ENCODE measurements at regions not wholly inside any gene's neighbourhood (a gene's known extent, or its start where the extent isn't known, plus 50 kb on each side); places are given as distances from the start of the nearest gene placed in this dataset.

GRCh38 chr20:19012676-19013075 is 199.1 kb downstream of the SCP2D1 start:
- H2AFZ ChIP-seq = peak overlapping the region; percentile 47
- H3K9me3 ChIP-seq (ENCODE audit: control insufficient read depth, low read length) = no peaks in the 10 kb centered on the region
- H3K27ac ChIP-seq = peak overlapping the region; percentile 1
- no peaks in the 10 kb centered on the region for H3K36me3 ChIP-seq (ENCODE audit: control insufficient read depth, insufficient read depth, low read length)
- H3K4me1 ChIP-seq = peaks cover 21% of the 10 kb centered on the region
- no peak for TF ChIP-seq CTCF (IDR thresholded peaks at IDR 0.05)
- no peak overlapping the region for H3K4me2 ChIP-seq (ENCODE audit: low read length)
- no peaks in the 10 kb centered on the region for H3K27me3 ChIP-seq (ENCODE audit: control insufficient read depth, insufficient read depth, low read length)
- H3K4me3 ChIP-seq (ENCODE audit: low read depth, low read length) = no peak overlapping the region
- no peak overlapping the region for H3K9ac ChIP-seq
- no peaks in the 10 kb centered on the region for H3K79me2 ChIP-seq

- Histone ChIP-seq H3K79me2 (no peaks in the 10 kb centered on the region), H3K9ac (no peak overlapping the region), H3K36me3 (ENCODE audit: control insufficient read depth, insufficient read depth, low read length) (no peaks in the 10 kb centered on the region), H2AFZ (no peak overlapping the region), H3K4me1 (peaks cover 21% of the 10 kb centered on the region), H3K4me2 (ENCODE audit: low read length) (no peak overlapping the region), H3K9me3 (ENCODE audit: control insufficient read depth, low read length) (no peaks in the 10 kb centered on the region), H3K27me3 (ENCODE audit: control insufficient read depth, insufficient read depth, low read length) (no peaks in the 10 kb centered on the region), H3K27ac (no peak overlapping the region), H3K4me3 (ENCODE audit: low read depth, low read length) (no peak overlapping the region)
- no peak for TF ChIP-seq CTCF (IDR thresholded peaks at IDR 0.05)
These were observed 198.5 kb upstream of the SLC24A3 start for GRCh38 chr20:19013907-19014306.

GRCh38 chr20:19015351-19016139 is 196.9 kb upstream of the SLC24A3 start:
- Histone ChIP-seq H3K27ac (no peak overlapping the region), H3K4me1 (peaks cover 21% of the 10 kb centered on the region), H3K9ac (no peak overlapping the region), H3K36me3 (ENCODE audit: control insufficient read depth, insufficient read depth, low read length) (no peaks in the 10 kb centered on the region), H3K27me3 (ENCODE audit: control insufficient read depth, insufficient read depth, low read length) (no peaks in the 10 kb centered on the region), H3K9me3 (ENCODE audit: control insufficient read depth, low read length) (no peaks in the 10 kb centered on the region), H2AFZ (peak overlapping the region; percentile 75), H3K79me2 (no peaks in the 10 kb centered on the region), H3K4me2 (ENCODE audit: low read length) (no peak overlapping the region), H3K4me3 (ENCODE audit: low read depth, low read length) (no peak overlapping the region)
- TF ChIP-seq CTCF (IDR thresholded peaks at IDR 0.05) = no peak

GRCh38 chr20:19016140-19016497 is 196.3 kb upstream of the SLC24A3 start:
- Histone ChIP-seq H3K9ac (no peak overlapping the region), H3K4me1 (peaks cover 21% of the 10 kb centered on the region), H2AFZ (no peak overlapping the region), H3K9me3 (ENCODE audit: control insufficient read depth, low read length) (no peaks in the 10 kb centered on the region), H3K79me2 (no peaks in the 10 kb centered on the region), H3K4me3 (ENCODE audit: low read depth, low read length) (no peak overlapping the region), H3K36me3 (ENCODE audit: control insufficient read depth, insufficient read depth, low read length) (no peaks in the 10 kb centered on the region), H3K27me3 (ENCODE audit: control insufficient read depth, insufficient read depth, low read length) (no peaks in the 10 kb centered on the region), H3K4me2 (ENCODE audit: low read length) (no peak overlapping the region), H3K27ac (no peak overlapping the region)
- TF ChIP-seq CTCF (IDR thresholded peaks at IDR 0.05) = no peak

- Histone ChIP-seq H3K36me3 (ENCODE audit: control insufficient read depth, insufficient read depth, low read length) (no peaks in the 10 kb centered on the region), H3K4me2 (ENCODE audit: low read length) (no peak overlapping the region), H3K27ac (no peak overlapping the region), H2AFZ (peak overlapping the region; percentile 53), H3K9ac (no peak overlapping the region), H3K4me1 (peaks cover 21% of the 10 kb centered on the region), H3K79me2 (no peaks in the 10 kb centered on the region), H3K4me3 (ENCODE audit: low read depth, low read length) (no peak overlapping the region), H3K27me3 (ENCODE audit: control insufficient read depth, insufficient read depth, low read length) (no peaks in the 10 kb centered on the region), H3K9me3 (ENCODE audit: control insufficient read depth, low read length) (no peaks in the 10 kb centered on the region)
- TF ChIP-seq CTCF (IDR thresholded peaks at IDR 0.05) = no peak
These were observed 195.2 kb upstream of the SLC24A3 start for GRCh38 chr20:19017104-19017690.
